D341Med (cell line): ENCODE measurements at regions not wholly inside any gene's neighbourhood (a gene's known extent, or its start where the extent isn't known, plus 50 kb on each side); places are given as distances from the start of the nearest gene placed in this dataset.
"Not testable (repeated sequence)": the region's sequence is repeated elsewhere in the genome, so short reads cannot be mapped to it uniquely, and the experiment has no call there.

ENCODE experiments used
- DNase-seq: peaks from one replicate; pipeline ENCODE4 v3.0.0; 2012; ENCODE audit warnings: low spot score

GRCh38 chr15:39250001-39250400 is 330.9 kb upstream of the THBS1 start:
- no peak for DNase-seq

GRCh38 chr15:39250460-39251186 is 330.3 kb upstream of the THBS1 start:
- DNase-seq: no peak

- no peak for DNase-seq
Measured at GRCh38 chr15:39251413-39252133, 329.3 kb upstream of the THBS1 start.

- DNase-seq: no peak
Measured at GRCh38 chr15:39252134-39252470, 328.8 kb upstream of the THBS1 start.

GRCh38 chr15:39253552-39253951 is 327.3 kb upstream of the THBS1 start:
- no peak for DNase-seq

- no peak for DNase-seq
Measured at GRCh38 chr15:39254181-39254580, 326.7 kb upstream of the THBS1 start.

GRCh38 chr15:39255760-39256159 is 325.1 kb upstream of the THBS1 start:
- DNase-seq: no peak

GRCh38 chr15:39260391-39260790 is 320.5 kb upstream of the THBS1 start:
- DNase-seq: no peak

- DNase-seq: no peak
Measured at GRCh38 chr15:39260791-39261190, 320.1 kb upstream of the THBS1 start.

- DNase-seq: not testable (repeated sequence)
Measured at GRCh38 chr15:39261397-39262183, 319.3 kb upstream of the THBS1 start.

- not testable (repeated sequence) for DNase-seq
Measured at GRCh38 chr15:39262995-39263772, 317.7 kb upstream of the THBS1 start.

- DNase-seq: no peak
Measured at GRCh38 chr15:39265261-39265660, 315.6 kb upstream of the THBS1 start.

- no peak for DNase-seq
Measured at GRCh38 chr15:39266890-39267289, 314.0 kb upstream of the THBS1 start.

GRCh38 chr15:39267685-39268084 is 313.2 kb upstream of the THBS1 start:
- no peak for DNase-seq

- DNase-seq: no peak
Measured at GRCh38 chr15:39269352-39269751, 311.5 kb upstream of the THBS1 start.

- DNase-seq: no peak
Measured at GRCh38 chr15:39269821-39270220, 311.1 kb upstream of the THBS1 start.

GRCh38 chr15:39270221-39270855 is 310.5 kb upstream of the THBS1 start:
- no peak for DNase-seq

- no peak for DNase-seq
Measured at GRCh38 chr15:39270934-39271333, 309.9 kb upstream of the THBS1 start.

- DNase-seq: no peak
Measured at GRCh38 chr15:39272901-39273300, 308.0 kb upstream of the THBS1 start.

- DNase-seq: no peak
Measured at GRCh38 chr15:39273717-39274411, 307.0 kb upstream of the THBS1 start.

GRCh38 chr15:39275066-39275465 is 305.8 kb upstream of the THBS1 start:
- DNase-seq: no peak
